Mucosa of descending colon (tissue), 3 donors: ENCODE measurements at regions not wholly inside any gene's neighbourhood (a gene's known extent, or its start where the extent isn't known, plus 50 kb on each side); places are given as distances from the start of the nearest gene placed in this dataset.

ENCODE experiments used
- ATAC-seq: fragments of 200-7000 bp; cut with Tn5 transposase; one replicate; pipeline ENCODE4 v1.9.1; 2020; ENCODE audit warnings: mild to moderate bottlenecking, moderate library complexity
- DNase-seq, 3 donors: peaks; one replicate each; pipeline ENCODE4 v3.0.0-alpha.2; 2020
- H3K36me3 ChIP-seq: fragments of 200-600 bp; one replicate; pipeline ENCODE4 v1.8.0; 2021; ENCODE audit warnings: low read depth, mild to moderate bottlenecking
- H3K4me1 ChIP-seq: fragments of 200-600 bp; one replicate; pipeline ENCODE4 v1.8.0; 2021; ENCODE audit warnings: low read depth, mild to moderate bottlenecking
- H3K4me3 ChIP-seq: fragments of 200-600 bp; one replicate; pipeline ENCODE4 v1.8.0; 2021; ENCODE audit warnings: mild to moderate bottlenecking
- H3K9me3 ChIP-seq: fragments of 200-600 bp; one replicate; pipeline ENCODE4 v1.8.0; 2021; ENCODE audit warnings: mild to moderate bottlenecking
- CTCF ChIP-seq: fragments of 200-600 bp; IDR thresholded peaks from one replicate; pipeline ENCODE4 v1.8.0; 2022; ENCODE audit warnings: antibody characterized with exemption, mild to moderate bottlenecking
- intact Hi-C, 2 donors: fragments of 100-400 bp; cut with DNase I in 1 of 2; cut with micrococcal nuclease in 1 of 2; formaldehyde crosslinking; loops; one replicate each; pipeline versions ENCODE4 v1.11.0 to v1.11.1; 2022; cut with DNase I, micrococcal nuclease
- donor health status: DM: no; HTN: no; CAD: no; lungs with moderate emphysema.
- donor health status: DM: no; HTN: no; CAD: no.
- donor health status: DM: no; HTN: yes; CAD: no.

GRCh38 chr3:28700728-28701127 lies 352.1 kb upstream of the AZI2 start:
- DNase-seq (no peak), ATAC-seq (no peak)
- no peak for TF ChIP-seq CTCF
- intact Hi-C loops, result no loop called here
- H3K4me3 ChIP-seq, result no peak overlapping the region
- no peaks in the 10 kb centered on the region for H3K36me3 ChIP-seq
- no peaks in the 10 kb centered on the region for H3K4me1 ChIP-seq
- no peaks in the 10 kb centered on the region for H3K9me3 ChIP-seq

GRCh38 chr3:28703843-28704242 lies 355.2 kb upstream of the AZI2 start:
- ATAC-seq (no peak), DNase-seq (no peak)
- Histone ChIP-seq H3K4me1 (no peaks in the 10 kb centered on the region), H3K36me3 (no peaks in the 10 kb centered on the region), H3K9me3 (no peaks in the 10 kb centered on the region), H3K4me3 (no peak overlapping the region)
- TF ChIP-seq CTCF, result no peak
- intact Hi-C loops, result no loop called here

- H3K4me3 ChIP-seq, result no peak overlapping the region
- H3K36me3 ChIP-seq, result no peaks in the 10 kb centered on the region
- DNase-seq (no peak), ATAC-seq (no peak)
- intact Hi-C loops, result no loop called here
- H3K4me1 ChIP-seq, result no peaks in the 10 kb centered on the region
- no peak for TF ChIP-seq CTCF
- no peaks in the 10 kb centered on the region for H3K9me3 ChIP-seq
Measured at GRCh38 chr3:28711293-28711692, 362.7 kb upstream of the AZI2 start.

- Histone ChIP-seq H3K4me1 (no peaks in the 10 kb centered on the region), H3K4me3 (no peak overlapping the region), H3K9me3 (no peaks in the 10 kb centered on the region), H3K36me3 (no peaks in the 10 kb centered on the region)
- no peak for DNase-seq
- intact Hi-C loops, result no loop called here
- no peak for TF ChIP-seq CTCF
- no peak for ATAC-seq
Measured at GRCh38 chr3:28716939-28717338, 368.3 kb upstream of the AZI2 start.

GRCh38 chr3:28718074-28718849 lies 369.6 kb upstream of the AZI2 start:
- intact Hi-C loops, result no loop called here
- Histone ChIP-seq H3K36me3 (no peaks in the 10 kb centered on the region), H3K9me3 (no peaks in the 10 kb centered on the region), H3K4me1 (no peaks in the 10 kb centered on the region), H3K4me3 (no peak overlapping the region)
- DNase-seq (no peak), ATAC-seq (no peak)
- TF ChIP-seq CTCF, result no peak
